Kidney (tissue), 13 donors: ENCODE measurements at regions not wholly inside any gene's neighbourhood (a gene's known extent, or its start where the extent isn't known, plus 50 kb on each side); places are given as distances from the start of the nearest gene placed in this dataset.

Experiments
- DNase-seq, 5 donors: peaks; one replicate each; pipeline ENCODE4 v3.0.0-alpha.2; 2013 to 2020
- FAIRE-seq: peaks from 2 replicates; lab custom pipeline; 2012; peaks lifted over from hg19 to GRCh38; lab: Jason Lieb, UNC
- H3K27ac ChIP-seq, 2 donors: one replicate each; pipeline ENCODE4 v1.7.0; 2013; ENCODE audit warnings: low read depth in 2 of 2, low read length in 2 of 2, inconsistent platforms in 1 of 2
- H3K27me3 ChIP-seq: one replicate; pipeline ENCODE4 v1.7.1; 2013; ENCODE audit warnings: low read length, inconsistent platforms; ENCODE audit not compliant: control insufficient read depth, insufficient read depth
- H3K36me3 ChIP-seq, 3 donors: one replicate each; pipeline versions ENCODE4 v1.7.0 to v1.7.1; 2013; ENCODE audit warnings: low read length in 3 of 3, control low read depth in 1 of 3, inconsistent platforms in 1 of 3; ENCODE audit not compliant: insufficient read depth in 3 of 3, control insufficient read depth in 2 of 3
- H3K4me1 ChIP-seq, 3 donors: one replicate each; pipeline versions ENCODE4 v1.7.0 to v1.7.1; 2013; ENCODE audit warnings: low read length in 3 of 3, inconsistent platforms in 1 of 3, low read depth in 1 of 3; ENCODE audit not compliant: control insufficient read depth in 2 of 3, insufficient read depth in 2 of 3
- H3K4me3 ChIP-seq, 3 donors: one replicate each; pipeline versions ENCODE4 v1.7.0 to v1.8.1; 2013; ENCODE audit warnings: low read length in 3 of 3, control low read depth in 1 of 3, inconsistent platforms in 1 of 3
- H3K9ac ChIP-seq, 3 donors: one replicate each; pipeline versions ENCODE4 v1.7.0 to v1.7.1; 2013; ENCODE audit warnings: low read length in 3 of 3, control low read depth in 1 of 3, inconsistent platforms in 1 of 3
- H3K9me3 ChIP-seq, 3 donors: one replicate each; pipeline versions ENCODE4 v1.7.0 to v1.7.1; 2013; ENCODE audit warnings: low read length in 3 of 3, control low read depth in 1 of 3, inconsistent platforms in 1 of 3; ENCODE audit not compliant: control insufficient read depth in 2 of 3, insufficient read depth in 1 of 3
- intact Hi-C: fragments of 100-400 bp; cut with DNase I; formaldehyde crosslinking; loops from one replicate; pipeline ENCODE4 v1.11.1; 2022
- TF ChIP-seq, protein P1 (sequence below): IDR thresholded peaks from 3 replicates; pipeline ENCODE4 v1.5.1; 2012; ENCODE audit warnings: mild to moderate bottlenecking, moderate library complexity, borderline replicate concordance; ENCODE audit not compliant: insufficient read depth; ENCODE audit errors: extremely low read depth
- donor health status: control.
- donor health status: control.
- donor health status: control.
- donor health status: control.
- donor health status: control.
- donor health status: DM: yes; HTN: yes; CAD: no.
- donor health status: Normal renal cell carcinoma (clear cell type).

DNA sequence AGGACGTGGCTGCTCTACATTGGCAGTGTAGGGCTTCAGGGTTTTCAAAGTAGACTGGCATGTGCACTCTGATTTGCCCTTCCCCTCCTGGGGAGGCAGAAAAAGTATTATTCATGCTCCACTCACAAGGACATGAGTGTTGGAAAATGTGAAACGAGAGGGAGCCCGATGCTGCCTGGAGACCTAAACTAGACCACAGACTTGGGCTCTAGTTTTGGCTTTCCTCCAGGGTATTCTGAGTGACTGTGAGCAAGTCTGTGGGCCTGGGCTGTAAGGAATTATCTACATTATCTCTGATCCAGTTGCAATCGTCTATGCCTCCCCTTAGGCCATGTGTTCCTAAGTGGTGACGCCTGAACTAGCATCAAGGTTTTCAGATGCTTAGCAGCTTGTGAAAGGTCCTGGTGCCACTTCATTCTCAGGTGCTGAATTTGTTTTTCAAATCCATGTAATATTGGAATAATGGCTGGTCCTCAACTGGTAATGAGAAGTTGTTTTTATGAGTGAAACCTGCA is 55.0 kb downstream of the MRPL57 start:
- Histone ChIP-seq H3K27me3 (no peaks in the 10 kb centered on the region), H3K4me3 (no peak overlapping the region), H3K4me1 (peaks cover 0 to 3% (median 0%) of the 10 kb centered on the region in 3 donors), H3K27ac (no peak overlapping the region), H3K9me3 (no peaks in the 10 kb centered on the region), H3K36me3 (no peaks in the 10 kb centered on the region), H3K9ac (no peak overlapping the region)
- intact Hi-C loops: no loop called here
- no peak for DNase-seq
- FAIRE-seq: no peak
- TF ChIP-seq, protein P1, sequence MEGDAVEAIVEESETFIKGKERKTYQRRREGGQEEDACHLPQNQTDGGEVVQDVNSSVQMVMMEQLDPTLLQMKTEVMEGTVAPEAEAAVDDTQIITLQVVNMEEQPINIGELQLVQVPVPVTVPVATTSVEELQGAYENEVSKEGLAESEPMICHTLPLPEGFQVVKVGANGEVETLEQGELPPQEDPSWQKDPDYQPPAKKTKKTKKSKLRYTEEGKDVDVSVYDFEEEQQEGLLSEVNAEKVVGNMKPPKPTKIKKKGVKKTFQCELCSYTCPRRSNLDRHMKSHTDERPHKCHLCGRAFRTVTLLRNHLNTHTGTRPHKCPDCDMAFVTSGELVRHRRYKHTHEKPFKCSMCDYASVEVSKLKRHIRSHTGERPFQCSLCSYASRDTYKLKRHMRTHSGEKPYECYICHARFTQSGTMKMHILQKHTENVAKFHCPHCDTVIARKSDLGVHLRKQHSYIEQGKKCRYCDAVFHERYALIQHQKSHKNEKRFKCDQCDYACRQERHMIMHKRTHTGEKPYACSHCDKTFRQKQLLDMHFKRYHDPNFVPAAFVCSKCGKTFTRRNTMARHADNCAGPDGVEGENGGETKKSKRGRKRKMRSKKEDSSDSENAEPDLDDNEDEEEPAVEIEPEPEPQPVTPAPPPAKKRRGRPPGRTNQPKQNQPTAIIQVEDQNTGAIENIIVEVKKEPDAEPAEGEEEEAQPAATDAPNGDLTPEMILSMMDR: no peak

DNA sequence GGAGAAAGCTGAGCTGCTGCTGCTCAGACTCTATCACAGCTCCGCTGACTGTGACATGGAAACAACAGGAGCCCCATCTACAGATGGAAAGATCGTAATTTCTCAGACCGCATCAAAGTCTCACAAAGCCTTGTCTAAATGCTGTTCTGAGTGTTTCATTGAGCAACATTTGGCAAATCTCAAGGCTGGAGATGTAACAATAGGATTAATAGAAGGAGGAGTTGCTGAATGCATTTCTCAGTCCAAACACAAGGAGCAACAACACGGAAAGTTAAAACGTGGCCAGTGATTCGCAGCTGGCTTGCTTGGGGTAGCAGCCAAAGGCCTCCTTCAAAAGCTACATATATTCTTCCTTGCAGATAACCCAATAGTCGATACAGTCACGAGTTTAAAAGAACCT is 55.7 kb downstream of the MRPL57 start:
- FAIRE-seq: no peak
- Histone ChIP-seq H3K36me3 (no peaks in the 10 kb centered on the region), H3K27ac (no peak overlapping the region), H3K9ac (no peak overlapping the region), H3K27me3 (no peaks in the 10 kb centered on the region), H3K9me3 (no peaks in the 10 kb centered on the region), H3K4me1 (peaks cover 0 to 3% (median 0%) of the 10 kb centered on the region in 3 donors), H3K4me3 (no peak overlapping the region)
- no peak for DNase-seq
- TF ChIP-seq, protein P1: no peak
- intact Hi-C loops: no loop called here

DNA sequence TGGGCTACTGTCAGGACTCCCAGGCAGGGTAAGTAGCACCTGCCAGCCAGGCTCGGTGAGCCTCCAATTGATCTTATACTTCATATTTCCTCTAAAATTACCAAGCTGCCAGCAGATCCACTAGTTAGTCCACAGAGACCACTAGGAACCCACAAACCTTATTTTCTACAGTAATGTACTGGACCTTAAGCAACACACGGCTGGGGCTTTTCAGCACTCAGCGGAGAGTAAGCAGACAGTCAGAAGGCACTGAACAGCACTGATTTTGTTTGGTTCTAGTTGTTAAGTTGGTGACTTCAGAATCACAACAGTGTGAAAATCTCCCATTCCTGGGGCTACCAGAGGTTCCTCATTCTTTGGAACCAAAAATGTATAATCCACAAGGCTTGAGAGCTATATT is 56.1 kb downstream of the MRPL57 start:
- Histone ChIP-seq H3K9me3 (no peaks in the 10 kb centered on the region), H3K9ac (no peak overlapping the region), H3K36me3 (no peaks in the 10 kb centered on the region), H3K27ac (no peak overlapping the region), H3K4me3 (no peak overlapping the region), H3K4me1 (peaks cover 0 to 3% (median 0%) of the 10 kb centered on the region in 3 donors), H3K27me3 (no peaks in the 10 kb centered on the region)
- intact Hi-C loops: no loop called here
- TF ChIP-seq, protein P1: no peak
- DNase-seq (no peak), FAIRE-seq (no peak)

DNA sequence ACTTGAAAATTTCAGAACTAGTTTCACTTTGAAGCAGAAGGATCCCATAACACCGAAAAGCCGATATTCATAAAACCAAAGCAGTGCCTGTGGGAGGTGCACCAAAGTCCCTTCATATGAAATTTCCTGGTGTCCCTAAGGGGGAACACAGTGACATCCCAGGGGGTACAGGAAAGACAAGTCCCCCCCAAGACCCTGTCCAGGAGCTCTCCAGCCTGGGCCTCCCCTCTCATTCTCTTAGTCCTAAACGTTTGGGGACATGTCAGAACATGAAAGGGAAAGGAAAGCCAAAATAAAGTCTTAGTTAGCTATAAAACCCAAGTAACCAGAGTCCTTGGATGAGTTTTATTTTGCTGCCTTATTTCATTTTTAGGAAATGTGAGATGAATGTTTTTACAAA is 56.6 kb downstream of the MRPL57 start:
- no peak overlapping the region for H3K27ac ChIP-seq
- peaks cover 0 to 3% (median 0%) of the 10 kb centered on the region in 3 donors for H3K4me1 ChIP-seq
- H3K9ac ChIP-seq: no peak overlapping the region
- H3K36me3 ChIP-seq: no peaks in the 10 kb centered on the region
- H3K4me3 ChIP-seq: no peak overlapping the region
- H3K27me3 ChIP-seq: no peaks in the 10 kb centered on the region
- intact Hi-C loops: no loop called here
- no peaks in the 10 kb centered on the region for H3K9me3 ChIP-seq
- DNase-seq: no peak
- no peak for FAIRE-seq
- TF ChIP-seq, protein P1: no peak
